ENCODE measurements at regions not wholly inside any gene's neighbourhood (a gene's known extent, or its start where the extent isn't known, plus 50 kb on each side); places are given as distances from the start of the nearest gene placed in this dataset.

DNA sequence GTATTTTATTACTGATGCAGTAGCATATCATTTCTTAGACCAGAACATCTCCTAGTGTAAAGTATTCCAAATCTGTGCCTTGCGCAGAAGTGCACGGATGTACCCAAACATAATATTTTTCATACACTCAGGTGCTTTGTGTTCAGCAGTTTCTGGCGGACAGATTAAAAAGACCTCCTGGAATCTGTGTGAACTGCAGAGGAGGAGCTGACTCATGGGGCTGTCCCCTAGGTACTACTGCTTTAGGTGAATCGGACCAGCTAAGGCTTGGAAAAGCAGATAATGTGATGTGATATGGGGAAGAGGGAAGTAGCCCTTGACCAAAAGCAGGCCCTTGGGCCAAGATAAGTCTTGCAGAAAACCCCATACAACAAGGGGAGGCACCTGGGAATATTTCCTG is 310.1 kb downstream of the PLK2 start:
- TF ChIP-seq, protein P1, sequence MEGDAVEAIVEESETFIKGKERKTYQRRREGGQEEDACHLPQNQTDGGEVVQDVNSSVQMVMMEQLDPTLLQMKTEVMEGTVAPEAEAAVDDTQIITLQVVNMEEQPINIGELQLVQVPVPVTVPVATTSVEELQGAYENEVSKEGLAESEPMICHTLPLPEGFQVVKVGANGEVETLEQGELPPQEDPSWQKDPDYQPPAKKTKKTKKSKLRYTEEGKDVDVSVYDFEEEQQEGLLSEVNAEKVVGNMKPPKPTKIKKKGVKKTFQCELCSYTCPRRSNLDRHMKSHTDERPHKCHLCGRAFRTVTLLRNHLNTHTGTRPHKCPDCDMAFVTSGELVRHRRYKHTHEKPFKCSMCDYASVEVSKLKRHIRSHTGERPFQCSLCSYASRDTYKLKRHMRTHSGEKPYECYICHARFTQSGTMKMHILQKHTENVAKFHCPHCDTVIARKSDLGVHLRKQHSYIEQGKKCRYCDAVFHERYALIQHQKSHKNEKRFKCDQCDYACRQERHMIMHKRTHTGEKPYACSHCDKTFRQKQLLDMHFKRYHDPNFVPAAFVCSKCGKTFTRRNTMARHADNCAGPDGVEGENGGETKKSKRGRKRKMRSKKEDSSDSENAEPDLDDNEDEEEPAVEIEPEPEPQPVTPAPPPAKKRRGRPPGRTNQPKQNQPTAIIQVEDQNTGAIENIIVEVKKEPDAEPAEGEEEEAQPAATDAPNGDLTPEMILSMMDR (conservative IDR thresholded peaks at IDR 0.05 in 1 of 2, IDR thresholded peaks at IDR 0.05 in 1 of 2; ENCODE audit: extremely low read depth in 1 of 2, insufficient read depth in 1 of 2, low read depth in 1 of 2, low read length in 2 of 2) = no peak
- no peak for TF ChIP-seq EZH2 (IDR thresholded peaks at IDR 0.05; ENCODE audit: borderline replicate concordance, low read length)
